Erythroblast (primary cell): ENCODE measurements at regions not wholly inside any gene's neighbourhood (a gene's known extent, or its start where the extent isn't known, plus 50 kb on each side); places are given as distances from the start of the nearest gene placed in this dataset.

Source experiments
- GATA1 ChIP-seq: IDR thresholded peaks from 2 replicates; pipeline ENCODE4 v1.6.1; 2011; ENCODE audit warnings: low read depth, mild to moderate bottlenecking, control low read depth, low read length, moderate library complexity
- POLR2A ChIP-seq: IDR thresholded peaks from 2 replicates; pipeline ENCODE4 v1.6.1; 2011; ENCODE audit warnings: mild to moderate bottlenecking, low read length

- TF ChIP-seq POLR2A (no peak), GATA1 (no peak)
Observed at GRCh38 chr12:100699209-100699608, 95.4 kb upstream of the ANO4 start.
